ENCODE measurements at regions not wholly inside any gene's neighbourhood (a gene's known extent, or its start where the extent isn't known, plus 50 kb on each side); places are given as distances from the start of the nearest gene placed in this dataset.

GRCh38 chr10:132467464-132468149, 70.0 kb upstream of the INPP5A start:
- ChIA-PET POLR2A (ENCODE audit: partially characterized antibody) (no interaction called here), CTCF (ENCODE audit: partially characterized antibody) (no interaction called here)
- Mint-ChIP-seq H3K36me3 (peaks cover 0 to 3% of the 10 kb centered on the region in 2 donors), H3K4me1 (peaks cover 0 to 4% (median under 1%) of the 10 kb centered on the region in 4 donors), H3K27ac (no peak overlapping the region), H3K4me3 (no peak overlapping the region), H3K27me3 (peaks cover 3% of the 10 kb centered on the region in 2 donors), H3K9me3 (peaks cover 0 to 10% (median 0%) of the 10 kb centered on the region in 8 donors)
- Histone ChIP-seq H3K27ac (ENCODE audit: low read depth, low read length) (no peak overlapping the region), H3K36me3 (ENCODE audit: insufficient read depth, low read length) (no peaks in the 10 kb centered on the region), H3K4me1 (ENCODE audit: insufficient read depth, low read length) (no peaks in the 10 kb centered on the region), H3K4me3 (ENCODE audit: low read length in 2 of 2) (no peak overlapping the region), H3K9me3 (ENCODE audit: control insufficient read depth in 1 of 2, low read length in 2 of 2) (no peaks in the 10 kb centered on the region), H3K27me3 (ENCODE audit: insufficient read depth, low read length) (no peaks in the 10 kb centered on the region)
- intact Hi-C loops (cut with micrococcal nuclease) = no loop called here
- DNase-seq = no peak

- no peaks in the 10 kb centered on the region for H3K36me3 ChIP-seq (ENCODE audit: insufficient read depth, low read length)
- no peak overlapping the region for H3K4me3 ChIP-seq (ENCODE audit: low read length in 2 of 2)
- H3K36me3 Mint-ChIP-seq = peaks cover 0 to 3% of the 10 kb centered on the region in 2 donors
- no peaks in the 10 kb centered on the region for H3K9me3 ChIP-seq (ENCODE audit: control insufficient read depth in 1 of 2, low read length in 2 of 2)
- DNase-seq = no peak
- POLR2A ChIA-PET (ENCODE audit: partially characterized antibody) = no interaction called here
- peaks cover 0 to 10% (median 0%) of the 10 kb centered on the region in 8 donors for H3K9me3 Mint-ChIP-seq
- no peak overlapping the region for H3K27ac ChIP-seq (ENCODE audit: low read depth, low read length)
- CTCF ChIA-PET (ENCODE audit: partially characterized antibody) = no interaction called here
- peaks cover 4 to 6% of the 10 kb centered on the region in 2 donors for H3K27me3 Mint-ChIP-seq
- intact Hi-C loops (cut with micrococcal nuclease) = no loop called here
- H3K27ac Mint-ChIP-seq = no peak overlapping the region
- H3K4me1 ChIP-seq (ENCODE audit: insufficient read depth, low read length) = no peaks in the 10 kb centered on the region
- no peaks in the 10 kb centered on the region for H3K27me3 ChIP-seq (ENCODE audit: insufficient read depth, low read length)
- peaks cover 0 to 4% (median under 1%) of the 10 kb centered on the region in 4 donors for H3K4me1 Mint-ChIP-seq
- H3K4me3 Mint-ChIP-seq = no peak overlapping the region
Observed at GRCh38 chr10:132468216-132468615, 69.4 kb upstream of the INPP5A start.

GRCh38 chr10:132468651-132469050, 68.9 kb upstream of the INPP5A start:
- Mint-ChIP-seq H3K4me1 (peaks cover 0 to 4% (median under 1%) of the 10 kb centered on the region in 4 donors), H3K4me3 (no peak overlapping the region), H3K9me3 (peaks cover 0 to 10% (median 0%) of the 10 kb centered on the region in 8 donors), H3K36me3 (peaks cover 0 to 3% of the 10 kb centered on the region in 2 donors), H3K27me3 (peaks cover 5 to 10% of the 10 kb centered on the region in 2 donors), H3K27ac (no peak overlapping the region)
- Histone ChIP-seq H3K4me1 (ENCODE audit: insufficient read depth, low read length) (no peaks in the 10 kb centered on the region), H3K27ac (ENCODE audit: low read depth, low read length) (no peak overlapping the region), H3K4me3 (ENCODE audit: low read length in 2 of 2) (no peak overlapping the region), H3K36me3 (ENCODE audit: insufficient read depth, low read length) (no peaks in the 10 kb centered on the region), H3K9me3 (ENCODE audit: control insufficient read depth in 1 of 2, low read length in 2 of 2) (no peaks in the 10 kb centered on the region), H3K27me3 (ENCODE audit: insufficient read depth, low read length) (no peaks in the 10 kb centered on the region)
- no peak for DNase-seq
- CTCF ChIA-PET (ENCODE audit: partially characterized antibody) = no interaction called here
- POLR2A ChIA-PET (ENCODE audit: partially characterized antibody) = no interaction called here
- intact Hi-C loops (cut with micrococcal nuclease) = no loop called here

GRCh38 chr10:132469197-132469884, 68.2 kb upstream of the INPP5A start:
- intact Hi-C loops (cut with micrococcal nuclease) = no loop called here
- H3K9me3 ChIP-seq (ENCODE audit: control insufficient read depth in 1 of 2, low read length in 2 of 2) = no peaks in the 10 kb centered on the region
- ChIA-PET CTCF (ENCODE audit: partially characterized antibody) (no interaction called here), POLR2A (ENCODE audit: partially characterized antibody) (no interaction called here)
- Mint-ChIP-seq H3K27me3 (peaks cover 5 to 11% of the 10 kb centered on the region in 2 donors), H3K36me3 (peaks cover 0 to 3% of the 10 kb centered on the region in 2 donors), H3K9me3 (peaks cover 0 to 10% (median 0%) of the 10 kb centered on the region in 8 donors), H3K27ac (no peak overlapping the region), H3K4me3 (no peak overlapping the region), H3K4me1 (peaks cover 0 to 4% (median under 1%) of the 10 kb centered on the region in 4 donors)
- no peaks in the 10 kb centered on the region for H3K27me3 ChIP-seq (ENCODE audit: insufficient read depth, low read length)
- DNase-seq = no peak
- H3K4me1 ChIP-seq (ENCODE audit: insufficient read depth, low read length) = no peaks in the 10 kb centered on the region
- H3K4me3 ChIP-seq (ENCODE audit: low read length in 2 of 2) = no peak overlapping the region
- no peak overlapping the region for H3K27ac ChIP-seq (ENCODE audit: low read depth, low read length)
- no peaks in the 10 kb centered on the region for H3K36me3 ChIP-seq (ENCODE audit: insufficient read depth, low read length)

GRCh38 chr10:132470410-132471124, 67.0 kb upstream of the INPP5A start:
- no peaks in the 10 kb centered on the region for H3K27me3 ChIP-seq (ENCODE audit: insufficient read depth, low read length)
- intact Hi-C loops (cut with micrococcal nuclease) = loop anchor here (10.0 kb wide), 1 partner anchor 54 kb away; no protein-coding TSS in a partner anchor
- DNase-seq = no peak
- Mint-ChIP-seq H3K36me3 (peaks cover 0 to 3% of the 10 kb centered on the region in 2 donors), H3K9me3 (peaks cover 0 to 10% (median 0%) of the 10 kb centered on the region in 8 donors), H3K4me1 (peaks cover 0 to 4% (median under 1%) of the 10 kb centered on the region in 4 donors), H3K4me3 (no peak overlapping the region), H3K27me3 (peaks cover 5 to 13% of the 10 kb centered on the region in 2 donors), H3K27ac (no peak overlapping the region)
- ChIA-PET POLR2A (ENCODE audit: partially characterized antibody) (no interaction called here), CTCF (ENCODE audit: partially characterized antibody) (interaction anchor here (0.9 to 1.5 kb wide), 3 partner anchors 15 to 165 kb away, joined by 3 to 4 read pairs (median 3); no protein-coding TSS in a partner anchor)
- no peaks in the 10 kb centered on the region for H3K9me3 ChIP-seq (ENCODE audit: control insufficient read depth in 1 of 2, low read length in 2 of 2)
- H3K4me3 ChIP-seq (ENCODE audit: low read length in 2 of 2) = no peak overlapping the region
- no peak overlapping the region for H3K27ac ChIP-seq (ENCODE audit: low read depth, low read length)
- no peaks in the 10 kb centered on the region for H3K36me3 ChIP-seq (ENCODE audit: insufficient read depth, low read length)
- H3K4me1 ChIP-seq (ENCODE audit: insufficient read depth, low read length) = no peaks in the 10 kb centered on the region

- no peaks in the 10 kb centered on the region for H3K4me1 ChIP-seq (ENCODE audit: insufficient read depth, low read length)
- H3K36me3 ChIP-seq (ENCODE audit: insufficient read depth, low read length) = no peaks in the 10 kb centered on the region
- no peak overlapping the region for H3K27ac ChIP-seq (ENCODE audit: low read depth, low read length)
- no peaks in the 10 kb centered on the region for H3K27me3 ChIP-seq (ENCODE audit: insufficient read depth, low read length)
- H3K4me1 Mint-ChIP-seq = peaks cover 0 to 4% (median under 1%) of the 10 kb centered on the region in 4 donors
- no peak for DNase-seq
- H3K9me3 ChIP-seq (ENCODE audit: control insufficient read depth in 1 of 2, low read length in 2 of 2) = no peaks in the 10 kb centered on the region
- H3K27me3 Mint-ChIP-seq = peaks cover 5 to 13% of the 10 kb centered on the region in 2 donors
- H3K4me3 Mint-ChIP-seq = no peak overlapping the region
- no peak overlapping the region for H3K27ac Mint-ChIP-seq
- no peak overlapping the region for H3K4me3 ChIP-seq (ENCODE audit: low read length in 2 of 2)
- ChIA-PET POLR2A (ENCODE audit: partially characterized antibody) (no interaction called here), CTCF (ENCODE audit: partially characterized antibody) (interaction anchor here (0.9 to 1.5 kb wide), 3 partner anchors 16 to 165 kb away, joined by 3 to 4 read pairs (median 3); no protein-coding TSS in a partner anchor)
- H3K36me3 Mint-ChIP-seq = peaks cover 0 to 3% of the 10 kb centered on the region in 2 donors
- intact Hi-C loops (cut with micrococcal nuclease) = loop anchor here (10.0 kb wide), 1 partner anchor 54 kb away; no protein-coding TSS in a partner anchor
- peaks cover 0 to 10% (median 0%) of the 10 kb centered on the region in 8 donors for H3K9me3 Mint-ChIP-seq
Observed at GRCh38 chr10:132471125-132471451, 66.5 kb upstream of the INPP5A start.

GRCh38 chr10:132471484-132471883, 66.1 kb upstream of the INPP5A start:
- CTCF ChIA-PET (ENCODE audit: partially characterized antibody) = interaction anchor here (1.3 to 1.5 kb wide), 2 partner anchors 16 to 164 kb away, joined by 3 to 4 read pairs; no protein-coding TSS in a partner anchor
- peaks cover 0 to 10% (median 0%) of the 10 kb centered on the region in 8 donors for H3K9me3 Mint-ChIP-seq

More at GRCh38 chr10:132471484-132471883, 66.1 kb upstream of the INPP5A start:
- POLR2A ChIA-PET (ENCODE audit: partially characterized antibody) = no interaction called here
- Histone ChIP-seq H3K36me3 (ENCODE audit: insufficient read depth, low read length) (no peaks in the 10 kb centered on the region), H3K4me3 (ENCODE audit: low read length in 2 of 2) (no peak overlapping the region), H3K4me1 (ENCODE audit: insufficient read depth, low read length) (no peaks in the 10 kb centered on the region), H3K9me3 (ENCODE audit: control insufficient read depth in 1 of 2, low read length in 2 of 2) (no peaks in the 10 kb centered on the region), H3K27me3 (ENCODE audit: insufficient read depth, low read length) (no peaks in the 10 kb centered on the region), H3K27ac (ENCODE audit: low read depth, low read length) (no peak overlapping the region)
- Mint-ChIP-seq H3K4me3 (no peak overlapping the region), H3K4me1 (peaks cover 0 to 4% (median under 1%) of the 10 kb centered on the region in 4 donors), H3K27me3 (peaks cover 5 to 13% of the 10 kb centered on the region in 2 donors), H3K27ac (no peak overlapping the region), H3K36me3 (peaks cover 0 to 3% of the 10 kb centered on the region in 2 donors)
- no peak for DNase-seq
- intact Hi-C loops (cut with micrococcal nuclease) = loop anchor here (10.0 kb wide), 1 partner anchor 53 kb away; no protein-coding TSS in a partner anchor

All from CD4-positive, alpha-beta memory T cell (primary cell).